IMR-90 (cell line): ENCODE measurements at regions not wholly inside any gene's neighbourhood (a gene's known extent, or its start where the extent isn't known, plus 50 kb on each side); places are given as distances from the start of the nearest gene placed in this dataset.

Experiments
- ATAC-seq: fragments of 200-7000 bp; cut with Tn5 transposase; 2 replicates; pipeline ENCODE4 v1.9.1; 2020; ENCODE audit warnings: low read depth, mild to moderate bottlenecking, moderate library complexity
- BruUV-seq: library from RNA; stranded (reverse); fragments of 400-500 nt; replicated peaks from 2 replicates; lab custom pipeline; 2021; lab: Mats Ljungman, UMichigan
- CTCF ChIA-PET: fragments of 300-600 bp; formaldehyde crosslinking; extraction: SDS; loops from one replicate; lab custom pipeline; 2021; ENCODE audit warnings: antibody characterized with exemption; lab: Yijun Ruan, JAX
- POLR2A ChIA-PET: fragments of 300-600 bp; sonication (Branson Sonifier 250); formaldehyde crosslinking; loops from one replicate; lab custom pipeline; 2022; ENCODE audit warnings: antibody characterized with exemption; ENCODE audit not compliant: unreplicated experiment; lab: Charles Lee
- DNase-seq: peaks from one replicate; pipeline ENCODE4 v3.0.0; 2013
- H2AFZ ChIP-seq: replicated peaks from 2 replicates; pipeline ENCODE3; 2013; ENCODE audit warnings: low read length, mild to moderate bottlenecking; ENCODE audit not compliant: poor library complexity
- H2AK5ac ChIP-seq: 2 replicates; pipeline ENCODE4 v1.6.1; 2013; ENCODE audit warnings: low read depth, low read length, inconsistent platforms
- H2AK9ac ChIP-seq: replicated peaks from 2 replicates; pipeline ENCODE3; 2013; ENCODE audit warnings: mild to moderate bottlenecking, low read depth, low read length, moderate library complexity; ENCODE audit not compliant: poor library complexity
- H2BK120ac ChIP-seq: 2 replicates; pipeline ENCODE4 v1.6.1; 2013; ENCODE audit warnings: low read depth, low read length, inconsistent platforms
- H2BK15ac ChIP-seq: 3 replicates; pipeline ENCODE4 v1.6.1; 2013; ENCODE audit warnings: low read depth, low read length, inconsistent platforms
- H2BK20ac ChIP-seq: 2 replicates; pipeline ENCODE4 v1.6.1; 2013; ENCODE audit warnings: low read depth, mild to moderate bottlenecking, inconsistent platforms, low read length, moderate library complexity
- H2BK5ac ChIP-seq: 2 replicates; pipeline ENCODE4 v1.6.1; 2013; ENCODE audit warnings: mild to moderate bottlenecking, low read depth, low read length, inconsistent platforms; ENCODE audit not compliant: poor library complexity, severe bottlenecking
- H3K14ac ChIP-seq: replicated peaks from 2 replicates; pipeline ENCODE4 v1.6.1; 2013; ENCODE audit warnings: low read depth, low read length, inconsistent platforms
- H3K18ac ChIP-seq: 2 replicates; pipeline ENCODE4 v1.6.1; 2013; ENCODE audit warnings: low read depth, low read length, control low read depth
- H3K23ac ChIP-seq: 2 replicates; pipeline ENCODE4 v1.6.1; 2013; ENCODE audit warnings: low read depth, low read length, inconsistent platforms
- H3K27ac ChIP-seq: 2 replicates; pipeline ENCODE4 v1.5.1; 2013; ENCODE audit warnings: mild to moderate bottlenecking, control low read depth, low read length; ENCODE audit not compliant: insufficient read depth
- H3K27me3 ChIP-seq: 2 replicates; pipeline ENCODE4 v1.6.1; 2013; ENCODE audit warnings: low read length; ENCODE audit not compliant: control insufficient read depth, insufficient read depth
- H3K36me3 ChIP-seq: 2 replicates; pipeline ENCODE4 v1.6.1; 2013; ENCODE audit warnings: low read length, mixed read lengths; ENCODE audit not compliant: control insufficient read depth, insufficient read depth
- H3K4ac ChIP-seq: 2 replicates; pipeline ENCODE4 v1.6.1; 2013; ENCODE audit warnings: low read depth, low read length, inconsistent platforms
- H3K4me1 ChIP-seq: 2 replicates; pipeline ENCODE4 v1.6.1; 2013; ENCODE audit warnings: low read length, mixed read lengths; ENCODE audit not compliant: control insufficient read depth, insufficient read depth
- H3K4me2 ChIP-seq: 2 replicates; pipeline ENCODE4 v1.6.1; 2013; ENCODE audit warnings: low read depth, mild to moderate bottlenecking, control low read depth, low read length, moderate library complexity
- H3K4me3 ChIP-seq: 2 replicates; pipeline ENCODE4 v1.5.1; 2013; ENCODE audit warnings: low read depth, mild to moderate bottlenecking, control low read depth, low read length, moderate library complexity; ENCODE audit not compliant: insufficient read depth
- H3K56ac ChIP-seq: 2 replicates; pipeline ENCODE4 v1.6.1; 2013; ENCODE audit warnings: low read length, inconsistent platforms; ENCODE audit not compliant: insufficient read depth; ENCODE audit errors: extremely low read depth
- H3K79me1 ChIP-seq, 2 experiments: 2 replicates each; pipeline ENCODE4 v1.6.1; 2013; ENCODE audit warnings: low read length in 2 of 2, inconsistent platforms in 1 of 2, low read depth in 1 of 2
- H3K9ac ChIP-seq: 2 replicates; pipeline ENCODE4 v1.6.1; 2013; ENCODE audit warnings: low read depth, low read length, control low read depth
- H3K9me1 ChIP-seq: 2 replicates; pipeline ENCODE4 v1.6.1; 2013; ENCODE audit warnings: low read length, inconsistent platforms; ENCODE audit not compliant: insufficient read depth
- H3K9me3 ChIP-seq: 2 replicates; pipeline ENCODE4 v1.6.1; 2013; ENCODE audit warnings: low read length; ENCODE audit not compliant: control insufficient read depth, insufficient read depth
- H4K20me1 ChIP-seq: 2 replicates; pipeline ENCODE4 v1.6.1; 2013; ENCODE audit warnings: low read length, inconsistent platforms; ENCODE audit not compliant: insufficient read depth
- H4K5ac ChIP-seq: 2 replicates; pipeline ENCODE4 v1.6.1; 2013; ENCODE audit warnings: mild to moderate bottlenecking, low read depth, low read length, control low read depth
- H4K8ac ChIP-seq, 2 experiments: 2 replicates each; pipeline ENCODE4 v1.6.1; 2013; ENCODE audit warnings: low read depth in 2 of 2, low read length in 2 of 2, control low read depth in 1 of 2, inconsistent platforms in 1 of 2
- H4K91ac ChIP-seq: 2 replicates; pipeline ENCODE4 v1.6.1; 2013; ENCODE audit warnings: low read depth, low read length, inconsistent platforms; ENCODE audit not compliant: insufficient read depth
- CEBPB ChIP-seq: IDR thresholded peaks from 2 replicates; pipeline ENCODE4 v1.6.1; 2012; ENCODE audit warnings: low read depth, low read length, improper control_type of control experiment
- FOS ChIP-seq: fragments of 150-350 bp; IDR thresholded peaks from 2 replicates; pipeline ENCODE4 v1.6.1; 2016; ENCODE audit warnings: low read depth, low read length
- MAZ ChIP-seq: IDR thresholded peaks from 2 replicates; pipeline ENCODE4 v1.6.1; 2012; ENCODE audit warnings: low read depth, mild to moderate bottlenecking, low read length, improper control_type of control experiment, moderate library complexity, borderline replicate concordance
- MXI1 ChIP-seq: IDR thresholded peaks from 2 replicates; pipeline ENCODE4 v1.6.1; 2012; ENCODE audit warnings: low read depth, mild to moderate bottlenecking, low read length, moderate library complexity, borderline replicate concordance
- RCOR1 ChIP-seq: IDR thresholded peaks from 2 replicates; pipeline ENCODE4 v1.6.1; 2012; ENCODE audit warnings: mild to moderate bottlenecking, low read length, improper control_type of control experiment; ENCODE audit not compliant: insufficient replicate concordance
- RFX5 ChIP-seq: IDR thresholded peaks from 2 replicates; pipeline ENCODE4 v1.8.0; 2012; ENCODE audit warnings: low read depth, mild to moderate bottlenecking, low read length, moderate library complexity
- SMC3 ChIP-seq: fragments of 150-350 bp; IDR thresholded peaks from 2 replicates; pipeline ENCODE4 v1.6.1; 2016; ENCODE audit warnings: low read depth, mild to moderate bottlenecking, antibody characterized with exemption, low read length, moderate library complexity
- USF2 ChIP-seq: fragments of 150-350 bp; IDR thresholded peaks from 2 replicates; pipeline ENCODE4 v1.6.1; 2017; ENCODE audit warnings: mild to moderate bottlenecking, antibody characterized with exemption, low read length, low read depth
- WGBS, 2 experiments: methylation state at CpG; one replicate each; pipeline versions ENCODE4 v1.1.5 to v1.1.7; 2013; ENCODE audit warnings: missing lambda C conversion rate in 2 of 2; ENCODE audit not compliant: insufficient read length in 1 of 2; ENCODE audit errors: extremely low coverage in 2 of 2; 5-methylcytosine and 5-hydroxymethylcytosine counted together
- dilution Hi-C: fragments of 300-500 bp; cut with HindIII; formaldehyde crosslinking; loops from one replicate; pipeline ENCODE4 v1.14.3; 2018; ENCODE audit warnings: low sequenced_read_pairs; ENCODE audit not compliant: unreplicated experiment
- in situ Hi-C: fragments of 300-500 bp; cut with MboI; formaldehyde crosslinking; loops from 3 replicates; pipeline ENCODE4 v1.14.3; 2019; ENCODE audit warnings: low sequenced_read_pairs, inconsistent platforms, mixed read lengths
- intact Hi-C: fragments of 100-400 bp; cut with micrococcal nuclease; formaldehyde crosslinking; loops from 2 replicates; pipeline ENCODE4 v1.10.0; 2022
- TF ChIP-seq, protein P1 (sequence below): conservative IDR thresholded peaks from 2 replicates; pipeline ENCODE4 v1.5.1; 2012; ENCODE audit warnings: mild to moderate bottlenecking, low read depth, low read length, improper control_type of control experiment

DNA sequence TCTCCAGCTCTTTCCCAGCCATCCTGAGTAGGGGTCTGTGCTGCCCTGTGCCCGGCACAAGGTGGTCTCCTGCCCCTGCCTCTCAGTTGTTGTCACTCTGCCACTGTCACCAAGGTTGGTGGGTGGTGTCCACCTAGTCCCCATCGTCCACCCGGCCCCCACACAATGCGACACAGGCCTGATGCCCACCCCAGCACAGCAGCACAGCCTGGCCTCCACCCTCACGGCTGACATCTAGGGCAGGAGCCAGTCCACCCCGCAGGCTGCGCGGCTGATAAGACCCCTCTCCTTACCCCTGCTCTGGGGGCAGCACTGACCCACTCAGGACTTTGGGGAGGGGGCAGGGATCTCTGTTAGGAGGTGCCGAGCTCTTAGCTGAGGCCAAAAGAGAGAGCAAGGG is 198.3 kb downstream of the LIPI start:
- no peak overlapping the region for H4K91ac ChIP-seq
- H3K4me1 ChIP-seq: no peaks in the 10 kb centered on the region
- DNase-seq: no peak
- no peaks in the 10 kb centered on the region for H3K27me3 ChIP-seq
- TF ChIP-seq FOS: no peak
- no peak for TF ChIP-seq RCOR1
- no peak for TF ChIP-seq MAZ
- no peak for TF ChIP-seq SMC3
- no peak for TF ChIP-seq CEBPB
- TF ChIP-seq, protein P1, sequence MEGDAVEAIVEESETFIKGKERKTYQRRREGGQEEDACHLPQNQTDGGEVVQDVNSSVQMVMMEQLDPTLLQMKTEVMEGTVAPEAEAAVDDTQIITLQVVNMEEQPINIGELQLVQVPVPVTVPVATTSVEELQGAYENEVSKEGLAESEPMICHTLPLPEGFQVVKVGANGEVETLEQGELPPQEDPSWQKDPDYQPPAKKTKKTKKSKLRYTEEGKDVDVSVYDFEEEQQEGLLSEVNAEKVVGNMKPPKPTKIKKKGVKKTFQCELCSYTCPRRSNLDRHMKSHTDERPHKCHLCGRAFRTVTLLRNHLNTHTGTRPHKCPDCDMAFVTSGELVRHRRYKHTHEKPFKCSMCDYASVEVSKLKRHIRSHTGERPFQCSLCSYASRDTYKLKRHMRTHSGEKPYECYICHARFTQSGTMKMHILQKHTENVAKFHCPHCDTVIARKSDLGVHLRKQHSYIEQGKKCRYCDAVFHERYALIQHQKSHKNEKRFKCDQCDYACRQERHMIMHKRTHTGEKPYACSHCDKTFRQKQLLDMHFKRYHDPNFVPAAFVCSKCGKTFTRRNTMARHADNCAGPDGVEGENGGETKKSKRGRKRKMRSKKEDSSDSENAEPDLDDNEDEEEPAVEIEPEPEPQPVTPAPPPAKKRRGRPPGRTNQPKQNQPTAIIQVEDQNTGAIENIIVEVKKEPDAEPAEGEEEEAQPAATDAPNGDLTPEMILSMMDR: no peak
- no peak for TF ChIP-seq MXI1
- no peak for TF ChIP-seq USF2
- no peak for TF ChIP-seq RFX5
- in situ Hi-C loops: no loop called here
- CTCF ChIA-PET: no interaction called here
- no peak overlapping the region for H2BK120ac ChIP-seq
- intact Hi-C loops: no loop called here
- POLR2A ChIA-PET: no interaction called here
- no peak overlapping the region for H3K18ac ChIP-seq
- H4K5ac ChIP-seq: no peak overlapping the region
- H3K9me1 ChIP-seq: no peaks in the 10 kb centered on the region
- no peak overlapping the region for H3K23ac ChIP-seq
- H3K56ac ChIP-seq: no peak overlapping the region
- no peaks in the 10 kb centered on the region for H3K36me3 ChIP-seq
- H3K79me1 ChIP-seq: no peaks in the 10 kb centered on the region
- ATAC-seq: no peak
- H2AK5ac ChIP-seq: no peak overlapping the region
- H3K9me3 ChIP-seq: no peaks in the 10 kb centered on the region
- H3K9ac ChIP-seq: no peak overlapping the region
- H2BK5ac ChIP-seq: no peak overlapping the region
- WGBS, 2 experiments: no CpG with 5 or more reads among the region's 9 CpGs
- no peak overlapping the region for H3K27ac ChIP-seq
- H4K20me1 ChIP-seq: no peaks in the 10 kb centered on the region
- H3K4ac ChIP-seq: no peak overlapping the region
- H2AFZ ChIP-seq: no peak overlapping the region
- no peak overlapping the region for H2AK9ac ChIP-seq
- H4K8ac ChIP-seq: no peak overlapping the region
- H3K4me3 ChIP-seq: no peak overlapping the region
- no peak overlapping the region for H3K14ac ChIP-seq
- H2BK15ac ChIP-seq: no peak overlapping the region
- BruUV-seq: no TSS peak
- H2BK20ac ChIP-seq: no peak overlapping the region
- H3K4me2 ChIP-seq: no peak overlapping the region
- dilution Hi-C loops: no loop called here
